DMS 273 treated with DMSO at 0.1 percent for 48 hours (cell line): ENCODE measurements at regions not wholly inside any gene's neighbourhood (a gene's known extent, or its start where the extent isn't known, plus 50 kb on each side); places are given as distances from the start of the nearest gene placed in this dataset.
"Not testable (repeated sequence)": the region's sequence is repeated elsewhere in the genome, so short reads cannot be mapped to it uniquely, and the experiment has no call there.

Experiments
- DNase-seq: peaks from one replicate; lab custom pipeline; 2025; lab: John Stamatoyannopoulos, UW

DNA sequence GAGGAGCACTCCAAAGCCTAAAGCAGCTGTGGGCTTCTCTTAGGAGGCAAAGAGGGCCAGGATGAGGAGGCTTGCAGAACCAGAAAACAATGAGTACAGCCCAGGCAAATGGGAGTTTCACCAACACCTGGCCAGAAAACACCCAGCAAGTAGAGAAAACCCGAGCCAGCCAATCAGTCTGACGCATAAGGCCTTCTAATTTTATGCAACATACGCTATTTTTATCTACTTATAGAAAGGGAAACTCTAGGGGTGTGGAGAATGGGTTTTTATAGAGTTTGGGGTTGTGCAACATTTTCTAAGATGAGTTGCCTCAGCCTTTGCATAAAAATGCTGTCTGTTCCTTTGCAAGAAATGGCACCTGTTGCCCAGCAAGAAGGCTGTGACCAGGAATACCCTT lies 529.0 kb upstream of the CDH5 start:
- DNase-seq, result no peak

DNA sequence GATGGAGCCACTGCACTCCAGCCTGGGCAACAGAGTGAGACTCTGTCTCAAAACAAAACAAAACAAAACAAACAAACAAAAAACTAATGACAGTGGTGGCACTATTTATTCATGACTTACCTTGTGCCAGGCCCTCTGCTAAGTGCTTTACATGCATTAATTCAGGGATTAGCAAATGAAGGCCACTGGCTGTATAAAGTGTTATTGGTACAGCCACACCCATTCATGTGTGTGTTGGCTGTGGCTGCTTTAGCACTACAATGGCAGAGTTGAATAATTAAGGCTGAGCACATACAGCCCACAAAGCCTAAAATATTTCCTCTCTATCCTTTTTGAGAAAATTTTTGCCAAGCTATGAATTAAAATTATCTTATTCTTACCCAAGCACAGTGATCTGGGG lies 531.8 kb upstream of the CDH5 start:
- DNase-seq, result no peak

DNA sequence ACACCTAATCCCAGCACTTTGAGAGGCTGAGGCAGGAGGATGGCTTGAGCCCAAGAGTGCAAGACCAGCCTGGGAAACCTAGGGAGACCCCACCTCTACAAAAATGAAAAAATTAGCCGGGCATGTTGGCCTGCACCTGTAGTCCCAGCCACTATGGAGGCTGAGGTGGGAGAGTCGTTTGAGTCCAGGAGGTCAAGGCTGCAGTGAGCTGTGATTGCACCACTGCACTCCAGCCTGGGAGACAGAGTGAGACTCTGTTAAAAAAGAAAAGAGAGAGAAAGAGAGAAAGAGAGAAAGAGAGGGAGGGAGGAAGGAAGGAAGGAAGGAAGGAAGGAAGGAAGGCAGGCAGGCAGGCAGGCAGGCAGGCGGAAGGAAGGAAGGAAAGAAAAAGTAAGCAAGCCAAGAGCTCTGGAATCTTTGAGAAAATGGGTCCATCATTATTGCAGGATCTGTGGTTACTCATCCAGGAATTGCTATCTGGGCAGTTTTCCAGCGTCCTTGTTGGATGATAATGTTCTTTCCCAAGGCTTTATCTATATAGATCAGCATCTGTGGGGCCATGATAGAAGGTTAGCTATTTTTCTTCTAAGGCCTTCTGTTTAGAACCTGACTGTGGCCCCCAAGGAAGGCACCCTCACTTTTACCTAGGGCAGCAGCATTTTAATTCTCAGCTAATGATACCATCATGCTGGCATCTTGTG lies 533.2 kb upstream of the CDH5 start:
- DNase-seq, result no peak

DNA sequence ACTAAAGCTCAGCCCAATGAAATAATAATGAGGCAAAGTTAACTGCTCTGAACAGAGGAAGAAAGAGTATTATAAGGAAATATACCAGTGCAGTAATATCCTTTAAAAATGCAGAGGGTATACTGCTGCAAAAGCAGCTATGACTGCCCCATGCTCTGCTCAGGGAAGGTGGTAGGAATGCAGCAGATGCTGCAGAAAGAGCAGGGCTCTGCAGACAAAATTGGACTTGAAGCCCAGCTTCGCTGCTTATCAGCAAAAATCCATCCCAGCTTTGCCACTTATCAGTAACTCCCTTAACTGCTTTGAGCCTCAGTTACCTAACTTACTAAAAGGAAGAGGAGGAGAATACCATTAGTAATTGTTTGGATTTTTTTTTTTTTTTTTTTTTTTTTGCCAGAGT lies 533.8 kb upstream of the CDH5 start:
- DNase-seq, result no peak

DNA sequence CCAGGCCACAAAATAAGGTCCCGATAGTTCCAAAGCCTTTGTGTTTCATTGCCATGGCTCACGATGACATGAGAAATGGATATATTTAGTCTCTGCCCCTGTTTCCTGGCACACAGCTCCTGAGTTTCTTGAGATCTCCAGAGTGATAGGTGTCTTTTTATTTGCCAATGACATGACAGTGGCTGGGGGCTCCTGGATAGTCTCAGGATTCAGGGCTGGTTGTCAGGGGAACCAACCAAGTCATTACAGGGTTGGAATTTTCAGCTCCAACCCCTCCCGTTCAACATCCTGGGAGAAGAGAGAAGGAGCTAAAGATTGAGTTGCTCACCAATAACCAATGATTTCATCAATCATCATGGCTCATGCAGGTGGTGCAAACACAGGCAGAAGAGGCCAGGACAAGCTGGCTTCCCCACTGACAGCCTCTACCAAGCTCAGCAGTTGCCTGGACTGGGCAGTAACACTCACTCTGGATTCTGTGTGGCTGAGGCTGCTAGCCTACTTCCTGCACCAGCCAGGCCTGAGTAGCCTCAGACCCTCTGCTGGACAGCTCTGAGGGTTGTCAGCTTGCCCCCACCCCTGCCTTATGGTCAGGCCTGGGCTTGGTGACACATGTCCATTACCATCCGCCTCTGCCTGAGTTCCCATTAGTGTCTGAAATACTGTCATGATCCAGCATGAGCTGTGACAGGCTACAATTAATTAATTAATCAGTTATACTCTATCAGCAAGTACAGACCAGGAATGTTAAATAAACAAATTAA lies 534.4 kb upstream of the CDH5 start:
- no peak for DNase-seq

DNA sequence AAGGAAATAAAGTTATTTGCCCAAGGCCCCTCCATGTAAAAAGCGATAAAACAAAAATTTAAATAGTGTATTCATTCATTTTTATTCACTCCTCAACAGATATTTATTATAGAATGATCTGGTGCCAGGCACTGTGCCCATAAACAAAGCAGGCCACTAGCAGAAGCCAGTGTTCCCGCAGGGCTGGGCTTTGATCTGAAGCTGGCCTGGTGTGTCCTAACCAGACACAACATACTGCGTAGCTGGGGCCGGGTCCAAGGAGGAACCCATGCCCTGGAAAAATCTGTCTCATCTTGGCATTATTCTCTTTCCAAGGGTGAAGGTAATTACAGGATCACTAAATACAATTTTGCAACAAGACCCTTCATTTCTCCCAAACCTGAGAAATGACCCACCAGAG lies 537.4 kb upstream of the CDH5 start:
- no peak for DNase-seq

DNA sequence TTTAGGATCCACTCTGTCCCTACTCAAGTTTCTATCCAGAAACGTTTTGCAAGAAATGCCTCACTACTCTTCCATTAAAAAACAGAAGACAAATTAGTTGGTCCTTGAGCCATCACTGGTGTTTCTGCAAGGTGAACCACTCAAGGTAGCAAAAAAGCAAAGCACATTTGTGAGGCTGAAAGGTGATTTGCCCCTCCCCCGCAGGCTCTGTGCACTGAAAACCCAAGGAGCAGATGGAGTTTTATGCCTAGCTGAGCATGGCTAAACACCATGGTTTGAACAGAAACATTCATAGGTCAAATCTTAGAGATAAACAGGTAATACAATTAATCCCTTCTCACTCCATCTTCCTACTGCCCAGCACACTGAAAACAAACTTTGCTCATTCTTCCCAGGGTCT lies 538.2 kb upstream of the CDH5 start:
- no peak for DNase-seq

DNA sequence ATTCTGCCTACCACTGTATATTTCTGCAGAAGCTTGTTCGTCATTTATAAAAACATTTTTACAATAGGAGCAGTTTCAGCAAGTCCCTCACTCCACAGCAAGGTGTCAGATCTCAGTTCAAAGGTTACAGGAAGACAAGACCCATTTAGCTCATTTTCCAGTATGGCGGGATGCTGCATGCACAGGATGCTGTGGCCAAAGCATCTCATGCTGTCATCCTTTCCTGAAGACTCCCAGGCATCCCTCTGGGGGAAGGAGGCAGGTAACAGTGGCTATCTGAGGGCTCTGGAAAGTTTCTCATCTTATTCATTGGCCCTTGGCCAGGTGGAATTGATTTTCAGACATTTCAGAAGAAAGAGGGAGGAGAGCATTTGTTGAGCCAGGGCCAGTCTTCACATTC lies 539.3 kb upstream of the CDH5 start:
- no peak for DNase-seq

DNA sequence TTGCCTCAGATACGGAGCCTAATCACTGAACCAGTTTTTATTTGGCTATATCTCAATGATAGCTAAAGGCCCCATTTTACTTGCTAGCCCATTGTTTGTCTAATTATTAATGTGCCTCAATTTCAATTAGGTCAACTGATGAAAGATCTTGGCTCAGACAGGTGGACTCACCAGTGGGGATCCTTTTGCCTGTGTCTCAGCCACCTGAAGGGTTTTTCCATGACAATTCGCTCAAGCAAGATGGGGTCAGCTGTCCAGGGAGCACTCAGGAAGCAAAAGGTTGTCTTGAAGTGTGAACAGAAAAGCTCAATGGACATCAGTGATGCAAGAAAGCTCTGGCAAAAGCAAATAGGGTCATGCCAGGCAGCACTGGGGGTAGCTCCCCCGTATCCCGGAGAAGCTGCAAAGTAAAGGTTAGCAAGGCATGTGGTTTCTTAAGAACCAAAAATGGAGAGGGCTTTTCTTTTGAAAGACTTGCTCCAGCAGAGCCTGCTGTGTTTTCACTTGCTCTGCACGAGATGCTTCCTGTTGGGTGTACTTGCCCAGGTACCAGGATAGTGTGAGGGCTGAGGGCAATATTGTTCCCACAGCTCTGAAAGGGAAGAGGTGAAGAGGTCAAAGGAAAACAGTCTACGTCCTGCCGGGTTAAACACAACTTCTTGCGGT lies 541.2 kb upstream of the CDH5 start:
- DNase-seq, result no peak

DNA sequence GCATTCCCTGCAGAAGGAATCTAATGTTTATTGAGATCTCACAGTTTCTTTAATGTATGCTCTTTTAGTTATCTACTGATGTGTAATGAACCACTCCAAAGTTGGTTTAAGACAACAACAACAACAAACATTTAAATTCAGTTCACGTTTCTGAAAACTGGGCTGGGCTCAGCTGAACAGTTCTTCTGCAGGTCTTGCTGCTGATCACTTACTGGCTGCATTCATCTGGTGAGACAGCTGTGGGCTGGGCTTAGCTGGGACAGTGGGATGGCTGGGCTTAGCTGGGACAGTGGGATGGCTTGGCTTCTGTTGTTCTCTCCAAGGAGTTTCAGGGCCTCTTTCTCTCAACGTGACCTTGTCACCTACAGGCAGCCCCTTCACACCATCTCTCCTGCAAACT lies 544.3 kb upstream of the CDH5 start:
- no peak for DNase-seq

DNA sequence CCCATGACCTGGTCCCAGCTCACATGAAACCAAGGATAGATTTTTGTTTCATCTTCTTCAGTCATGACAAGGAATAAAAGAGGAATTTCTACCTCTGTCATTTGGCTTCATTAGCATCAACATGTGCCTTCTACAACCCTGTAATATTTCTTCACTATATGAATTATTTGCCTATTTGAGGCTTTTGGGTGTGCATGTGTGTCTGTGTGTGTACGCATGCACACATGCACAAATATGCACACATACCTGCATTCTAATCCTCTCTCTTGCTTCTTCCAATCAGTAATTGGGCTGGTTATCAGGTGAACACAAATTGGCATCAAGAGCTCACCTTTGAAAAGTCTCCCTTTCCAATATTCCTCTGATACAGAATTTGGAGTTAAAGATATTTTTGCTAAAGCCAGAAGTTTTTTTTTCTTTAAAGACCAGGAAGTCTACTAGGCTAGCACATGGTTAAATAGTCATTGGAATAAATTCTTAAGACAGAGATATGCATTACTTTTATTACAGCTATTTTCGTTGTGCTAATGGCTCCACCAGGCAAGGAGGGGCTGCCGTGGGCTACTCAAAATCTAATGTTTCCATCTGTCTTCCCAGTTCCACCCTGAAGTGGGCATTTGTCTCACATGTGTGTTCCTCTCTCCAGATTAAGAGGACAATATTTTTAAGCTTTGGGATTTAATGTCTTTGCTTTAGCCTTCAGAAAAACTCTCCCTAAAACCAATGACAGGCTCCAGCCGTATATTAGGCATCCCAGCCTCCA lies 547.2 kb upstream of the CDH5 start:
- no peak for DNase-seq

DNA sequence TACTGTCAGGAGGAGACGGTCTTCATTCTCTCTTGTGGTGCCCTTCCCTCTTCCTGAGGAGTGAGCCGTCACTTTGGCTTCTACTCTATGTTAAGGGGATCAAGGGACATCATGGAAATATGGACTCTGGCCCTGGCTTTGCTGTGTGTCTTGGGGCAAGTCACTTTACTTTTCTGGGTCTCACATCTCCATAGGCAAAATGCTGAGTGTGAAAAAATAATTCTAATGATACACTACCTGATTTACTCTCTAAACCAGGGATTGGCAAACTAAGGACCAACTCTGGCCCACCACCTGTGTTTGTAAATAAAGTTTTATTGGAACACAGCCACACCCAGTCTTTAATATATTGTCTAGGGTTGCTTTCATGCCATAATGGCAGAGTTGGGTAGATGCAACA lies 548.7 kb upstream of the CDH5 start:
- DNase-seq, result no peak

DNA sequence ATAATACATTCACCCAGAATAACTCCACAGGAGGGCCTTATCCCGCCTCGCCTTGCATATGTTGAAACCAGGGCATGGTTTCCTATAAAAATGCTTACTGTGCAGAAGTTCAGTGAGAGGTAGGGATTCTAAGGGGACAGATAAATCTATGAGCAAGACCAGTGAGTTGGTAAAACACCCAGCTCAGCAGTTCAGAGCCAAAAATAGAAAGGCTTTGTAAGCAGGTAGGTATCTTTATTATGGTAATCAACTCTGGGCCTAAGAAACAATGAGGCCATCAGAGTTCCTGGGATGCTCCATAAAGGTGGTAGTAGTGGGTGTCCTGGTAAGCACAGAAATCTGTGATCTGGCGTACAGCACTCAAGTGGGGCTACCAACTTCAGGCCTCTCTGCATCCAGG lies 549.4 kb upstream of the CDH5 start:
- no peak for DNase-seq

DNA sequence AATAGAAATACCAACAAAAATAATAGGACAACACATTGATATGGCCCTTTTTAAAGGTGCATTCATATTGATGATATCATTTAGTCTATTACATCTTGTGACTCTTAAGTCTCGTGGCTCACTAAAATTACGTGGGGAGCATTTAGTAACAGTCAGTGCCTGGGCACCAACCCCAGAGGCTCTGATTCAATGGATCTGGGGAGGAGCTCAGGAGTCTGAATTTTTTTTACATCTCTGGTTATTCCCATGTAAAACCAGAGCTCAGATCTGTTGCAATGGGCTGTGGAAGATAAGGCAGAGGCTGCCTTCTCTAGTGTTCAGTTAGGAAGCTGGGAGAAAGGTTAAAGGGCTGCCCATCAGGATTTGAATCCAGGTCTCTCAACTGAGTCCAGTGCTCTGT lies 549.9 kb upstream of the CDH5 start:
- DNase-seq, result no peak

DNA sequence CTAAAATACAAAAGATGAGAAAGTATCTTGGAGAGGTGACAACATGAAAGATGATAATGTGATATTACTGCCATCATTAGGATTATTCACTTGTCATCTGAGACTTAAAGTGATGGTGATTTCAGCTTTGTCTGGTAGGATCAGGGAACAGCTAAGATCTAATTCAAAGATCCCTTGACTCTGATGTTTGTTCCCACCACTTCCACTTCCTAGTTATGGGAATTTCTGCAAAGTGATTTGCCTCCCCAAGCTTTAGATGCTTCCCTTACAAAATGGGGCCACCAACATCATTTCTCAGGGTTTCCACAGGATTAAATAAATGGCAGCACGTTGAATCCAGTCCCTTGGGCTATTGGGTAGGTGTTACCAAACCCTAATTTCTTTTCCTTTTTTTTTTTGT lies 550.8 kb upstream of the CDH5 start:
- DNase-seq, result no peak

DNA sequence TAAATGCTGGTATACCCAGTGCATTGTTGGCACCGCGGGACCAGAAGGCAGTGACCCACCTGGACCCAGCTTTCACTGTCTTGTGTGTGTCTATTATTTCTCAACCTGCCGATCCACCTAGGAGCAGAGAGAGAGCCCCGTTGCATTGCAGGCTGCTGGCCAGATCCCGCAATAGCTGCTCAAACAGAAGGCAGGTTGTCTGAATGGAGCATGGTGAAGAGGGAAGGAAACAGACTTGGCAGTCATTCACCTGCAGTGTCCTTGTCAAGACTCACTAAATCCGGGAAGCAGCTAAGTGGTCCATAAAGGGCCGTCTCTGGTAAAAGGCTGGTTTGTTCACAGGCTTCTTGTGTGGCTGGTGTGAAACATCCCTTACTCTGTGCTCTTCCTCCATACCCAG lies 552.6 kb upstream of the CDH5 start:
- not testable (repeated sequence) for DNase-seq

DNA sequence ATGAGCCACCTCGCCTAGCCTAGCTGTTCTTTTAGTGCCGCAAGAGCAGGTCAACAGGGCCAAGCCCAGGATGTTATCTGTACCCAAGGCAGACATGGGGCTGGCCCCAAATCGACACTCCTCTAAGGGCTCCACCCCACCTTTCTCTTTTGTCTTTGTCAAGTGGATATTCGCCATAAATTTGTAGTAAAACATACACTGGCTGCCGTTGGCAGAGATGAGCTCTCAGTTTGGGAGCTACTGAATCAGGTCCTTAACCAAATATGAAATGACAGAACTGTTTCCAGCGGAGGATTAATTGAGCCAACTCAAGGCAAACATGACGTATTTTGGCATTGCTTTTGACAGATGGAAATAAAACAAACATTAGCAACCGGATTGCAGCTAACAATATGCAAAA lies 556.9 kb upstream of the CDH5 start:
- no peak for DNase-seq

DNA sequence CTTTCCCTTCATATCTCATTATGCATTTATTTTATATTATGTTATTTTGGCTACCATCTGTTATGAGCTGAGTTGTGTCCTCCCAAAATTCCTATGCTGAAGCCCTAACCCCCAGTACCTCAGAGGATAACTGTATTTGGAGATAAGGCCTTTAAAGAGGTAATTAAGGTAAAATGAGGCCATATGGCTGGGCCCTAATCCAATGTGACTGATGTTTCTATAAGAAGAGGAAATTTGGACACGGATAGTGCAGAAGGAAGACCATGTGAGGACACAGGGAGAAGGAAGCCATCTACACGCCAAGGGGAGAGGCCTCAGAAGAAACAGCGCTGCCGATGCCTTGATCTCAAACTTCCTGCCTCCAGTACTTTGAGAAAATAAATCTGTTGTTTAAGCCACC lies 557.7 kb upstream of the CDH5 start:
- no peak for DNase-seq

DNA sequence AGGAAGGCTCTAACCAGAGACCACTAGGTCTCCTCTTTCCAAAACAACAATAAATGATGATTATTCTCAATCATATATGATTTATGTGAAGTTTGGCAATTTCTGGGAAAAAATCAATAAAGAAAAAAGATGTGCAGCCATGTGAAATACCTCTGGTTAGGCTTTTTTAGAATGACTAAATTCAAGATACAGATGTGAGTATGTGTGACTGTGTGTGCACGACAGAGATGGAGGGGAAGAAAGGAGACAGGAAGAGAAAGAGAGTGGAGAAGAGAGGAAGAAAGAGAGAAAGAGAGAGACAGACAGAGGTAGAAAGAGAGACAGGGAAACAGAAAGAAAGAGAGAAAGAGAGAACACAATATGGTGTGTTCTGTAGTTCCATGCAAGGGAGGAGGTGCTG lies 558.6 kb upstream of the CDH5 start:
- DNase-seq, result no peak

DNA sequence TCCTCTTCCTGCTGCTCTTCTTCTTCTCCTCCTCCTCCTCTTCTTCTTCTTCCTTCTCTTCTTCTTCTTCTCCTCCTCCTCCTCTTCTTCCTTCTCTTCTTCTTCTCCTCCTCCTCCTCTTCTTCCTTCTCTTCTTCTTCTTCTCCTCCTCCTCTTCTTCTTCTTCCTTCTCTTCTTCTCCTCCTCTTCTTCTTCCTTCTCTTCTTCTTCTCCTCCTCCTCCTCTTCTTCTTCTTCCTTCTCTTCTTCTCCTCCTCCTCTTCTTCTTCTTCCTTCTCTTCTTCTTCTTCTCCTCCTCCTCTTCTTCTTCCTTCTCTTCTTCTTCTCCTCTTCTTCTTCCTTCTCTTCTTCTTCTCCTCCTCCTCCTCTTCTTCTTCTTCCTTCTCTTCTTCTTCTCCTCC lies 560.8 kb upstream of the CDH5 start:
- not testable (repeated sequence) for DNase-seq

DNA sequence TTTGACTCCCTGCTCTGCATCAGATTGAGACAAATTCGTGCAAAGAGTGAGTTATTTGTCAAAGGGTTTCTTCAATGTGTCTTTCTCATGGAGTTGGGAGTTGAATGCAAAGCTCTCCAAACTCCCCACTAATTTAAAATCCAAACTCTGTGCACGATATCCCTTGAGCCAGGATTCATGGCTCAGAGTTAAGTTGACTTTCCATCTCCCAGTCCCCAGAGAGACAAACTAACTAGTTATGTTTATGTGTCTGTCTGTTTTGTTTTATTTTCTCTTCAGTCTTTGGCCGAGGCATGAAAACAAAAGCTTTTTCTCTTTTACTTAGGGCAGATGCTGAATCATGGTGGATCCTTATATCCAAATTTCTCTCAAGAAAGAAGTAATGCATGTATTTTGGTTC lies 570.0 kb upstream of the CDH5 start:
- no peak for DNase-seq

DNA sequence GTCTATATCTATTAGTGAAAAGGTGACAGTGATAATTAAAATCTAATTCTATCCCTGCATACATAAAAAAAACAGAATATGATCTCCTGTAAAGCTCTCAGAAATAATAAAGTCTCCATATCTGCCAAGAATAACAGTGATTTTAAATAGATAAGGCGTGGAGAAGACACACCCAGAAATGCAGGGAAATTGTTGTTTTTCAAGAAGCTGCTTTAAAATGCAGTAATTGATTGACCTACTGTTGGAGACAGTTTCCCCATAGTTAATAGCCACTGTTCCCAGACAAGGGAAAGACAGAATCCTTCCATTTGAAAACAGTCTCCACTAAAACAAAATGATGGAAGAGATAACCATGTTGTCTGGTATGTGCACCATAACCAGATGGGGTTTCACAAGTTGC lies 571.5 kb upstream of the CDH5 start:
- DNase-seq, result no peak

DNA sequence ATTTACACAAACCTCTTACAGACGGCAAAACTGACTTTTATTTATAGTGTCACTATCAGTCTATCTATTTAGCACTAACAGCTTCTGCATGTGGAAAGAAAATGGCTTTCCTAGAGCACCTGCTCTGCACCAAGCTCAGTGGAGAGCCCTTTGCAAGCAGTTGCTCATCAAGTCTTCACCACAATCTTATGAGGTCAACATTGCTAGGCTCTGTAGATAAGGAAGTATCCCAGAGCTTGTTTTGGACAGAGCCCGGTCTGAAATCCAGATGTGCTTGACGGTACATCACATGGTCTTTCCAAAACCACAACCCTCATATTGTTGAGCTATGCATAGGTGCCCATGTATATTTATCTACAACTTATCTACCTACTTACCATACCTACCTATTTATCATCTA lies 572.7 kb upstream of the CDH5 start:
- DNase-seq, result no peak
